ENCODE measurements at regions not wholly inside any gene's neighbourhood (a gene's known extent, or its start where the extent isn't known, plus 50 kb on each side); places are given as distances from the start of the nearest gene placed in this dataset.
"Not testable (repeated sequence)": the region's sequence is repeated elsewhere in the genome, so short reads cannot be mapped to it uniquely, and the experiment has no call there.

DNA sequence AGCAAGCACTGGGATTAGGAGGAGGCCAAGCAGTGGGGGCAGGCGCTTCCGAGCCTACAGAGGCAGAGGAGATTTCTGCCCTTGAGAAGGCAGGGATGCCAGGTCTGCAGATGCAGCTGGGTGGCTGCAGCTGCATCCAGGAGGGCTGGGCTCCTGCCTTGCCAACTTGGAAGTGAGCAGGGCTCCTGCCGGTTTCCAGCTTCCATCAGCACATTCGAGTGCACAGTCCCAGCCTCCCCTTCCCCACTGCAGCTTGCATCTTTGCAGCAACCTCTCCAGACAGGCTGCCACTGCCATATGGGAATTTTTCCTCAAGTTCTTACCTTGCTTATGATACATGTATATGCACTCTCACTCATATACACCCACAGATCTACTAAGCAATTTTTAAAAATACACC is 1234.3 kb upstream of the B3GALT2 start:
- H3K4me3 ChIP-seq: no peak overlapping the region
- ChIA-PET POLR2A (ENCODE audit: unreplicated experiment) (no interaction called here), CTCF (no interaction called here)
- H3K27ac ChIP-seq: no peak overlapping the region
- no peaks in the 10 kb centered on the region for H3K9me2 ChIP-seq (ENCODE audit: insufficient read depth)
- BruUV-seq (replicated peaks): no TSS peak
- intact Hi-C loops (cut with micrococcal nuclease; ENCODE audit: unreplicated experiment): no loop called here
- no peak for TF ChIP-seq EZH2 (IDR thresholded peaks at IDR 0.05; ENCODE audit: low read depth)
- TF ChIP-seq, protein P1, sequence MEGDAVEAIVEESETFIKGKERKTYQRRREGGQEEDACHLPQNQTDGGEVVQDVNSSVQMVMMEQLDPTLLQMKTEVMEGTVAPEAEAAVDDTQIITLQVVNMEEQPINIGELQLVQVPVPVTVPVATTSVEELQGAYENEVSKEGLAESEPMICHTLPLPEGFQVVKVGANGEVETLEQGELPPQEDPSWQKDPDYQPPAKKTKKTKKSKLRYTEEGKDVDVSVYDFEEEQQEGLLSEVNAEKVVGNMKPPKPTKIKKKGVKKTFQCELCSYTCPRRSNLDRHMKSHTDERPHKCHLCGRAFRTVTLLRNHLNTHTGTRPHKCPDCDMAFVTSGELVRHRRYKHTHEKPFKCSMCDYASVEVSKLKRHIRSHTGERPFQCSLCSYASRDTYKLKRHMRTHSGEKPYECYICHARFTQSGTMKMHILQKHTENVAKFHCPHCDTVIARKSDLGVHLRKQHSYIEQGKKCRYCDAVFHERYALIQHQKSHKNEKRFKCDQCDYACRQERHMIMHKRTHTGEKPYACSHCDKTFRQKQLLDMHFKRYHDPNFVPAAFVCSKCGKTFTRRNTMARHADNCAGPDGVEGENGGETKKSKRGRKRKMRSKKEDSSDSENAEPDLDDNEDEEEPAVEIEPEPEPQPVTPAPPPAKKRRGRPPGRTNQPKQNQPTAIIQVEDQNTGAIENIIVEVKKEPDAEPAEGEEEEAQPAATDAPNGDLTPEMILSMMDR (conservative IDR thresholded peaks at IDR 0.05): no peak
- H2AFZ ChIP-seq: no peak overlapping the region
- no peaks in the 10 kb centered on the region for H4K20me1 ChIP-seq (ENCODE audit: insufficient read depth)
- no peaks in the 10 kb centered on the region for H3K36me3 ChIP-seq (ENCODE audit: low read depth)
- H3F3A ChIP-seq (ENCODE audit: insufficient read depth, low read depth): no peaks in the 10 kb centered on the region
- no peaks in the 10 kb centered on the region for H3K4me1 ChIP-seq (replicated peaks; ENCODE audit: insufficient read depth)
- H3K9me3 ChIP-seq (ENCODE audit: insufficient read depth, low read depth): no peaks in the 10 kb centered on the region
- H3K79me2 ChIP-seq (ENCODE audit: low read depth): no peaks in the 10 kb centered on the region
- DNase-seq: no peak
- H3K4me2 ChIP-seq: no peak overlapping the region
- H3K27me3 ChIP-seq (ENCODE audit: insufficient read depth, low read depth): no peaks in the 10 kb centered on the region

DNA sequence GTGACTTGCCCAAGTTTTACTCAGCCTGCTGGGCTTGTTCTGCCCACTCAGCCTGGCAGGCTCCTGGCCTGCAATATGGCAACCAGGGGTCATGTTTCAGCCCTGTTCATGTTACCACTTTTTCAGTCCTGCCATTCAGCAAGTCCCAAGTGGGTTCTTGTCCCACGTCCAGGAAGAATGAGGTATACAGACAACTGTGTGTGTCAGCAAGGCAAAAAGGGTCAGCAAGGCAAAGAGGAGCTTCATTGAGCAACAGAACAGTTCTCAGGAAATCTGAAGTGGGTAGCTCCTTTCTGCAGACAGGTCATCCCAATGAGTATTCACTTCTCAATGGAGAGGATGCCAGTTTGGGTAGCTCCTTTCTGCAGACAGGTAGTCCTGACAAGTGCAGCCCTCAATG is 1233.3 kb upstream of the B3GALT2 start:
- Histone ChIP-seq H2AFZ (no peak overlapping the region), H3K36me3 (ENCODE audit: low read depth) (no peaks in the 10 kb centered on the region), H3K79me2 (ENCODE audit: low read depth) (no peaks in the 10 kb centered on the region), H3K4me2 (no peak overlapping the region), H3F3A (ENCODE audit: insufficient read depth, low read depth) (no peaks in the 10 kb centered on the region), H4K20me1 (ENCODE audit: insufficient read depth) (no peaks in the 10 kb centered on the region), H3K27ac (no peak overlapping the region), H3K4me1 (replicated peaks; ENCODE audit: insufficient read depth) (no peaks in the 10 kb centered on the region), H3K27me3 (ENCODE audit: insufficient read depth, low read depth) (no peaks in the 10 kb centered on the region), H3K4me3 (no peak overlapping the region), H3K9me2 (ENCODE audit: insufficient read depth) (no peaks in the 10 kb centered on the region), H3K9me3 (ENCODE audit: insufficient read depth, low read depth) (no peaks in the 10 kb centered on the region)
- TF ChIP-seq EZH2 (IDR thresholded peaks at IDR 0.05; ENCODE audit: low read depth): no peak
- TF ChIP-seq, protein P1 (conservative IDR thresholded peaks at IDR 0.05): no peak
- intact Hi-C loops (cut with micrococcal nuclease; ENCODE audit: unreplicated experiment): no loop called here
- no TSS peak for BruUV-seq (replicated peaks)
- CTCF ChIA-PET: no interaction called here
- POLR2A ChIA-PET (ENCODE audit: unreplicated experiment): no interaction called here
- DNase-seq: no peak

DNA sequence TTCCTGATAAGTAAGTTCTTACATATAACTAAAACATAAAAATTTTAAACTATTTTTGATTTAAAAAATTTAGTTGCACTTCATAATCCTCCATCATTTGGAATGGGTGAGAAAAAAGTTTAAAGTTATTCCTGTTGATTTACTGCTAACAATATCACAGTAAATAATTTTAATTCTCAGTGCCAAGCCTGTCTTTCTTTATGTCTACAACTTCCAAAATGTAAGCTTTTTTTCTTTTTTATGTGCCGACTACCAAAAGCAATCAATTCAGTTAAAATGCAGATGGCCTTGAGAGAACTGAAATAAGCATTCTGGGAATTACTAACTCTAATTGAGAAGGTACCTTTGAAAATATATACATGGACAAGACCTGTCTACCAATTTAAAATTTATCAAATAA is 1224.3 kb upstream of the B3GALT2 start:
- Histone ChIP-seq H3F3A (ENCODE audit: insufficient read depth, low read depth) (no peaks in the 10 kb centered on the region), H3K27me3 (ENCODE audit: insufficient read depth, low read depth) (no peaks in the 10 kb centered on the region), H3K9me2 (ENCODE audit: insufficient read depth) (no peaks in the 10 kb centered on the region), H3K79me2 (ENCODE audit: low read depth) (no peaks in the 10 kb centered on the region), H3K9me3 (ENCODE audit: insufficient read depth, low read depth) (no peaks in the 10 kb centered on the region), H4K20me1 (ENCODE audit: insufficient read depth) (no peaks in the 10 kb centered on the region), H3K4me1 (replicated peaks; ENCODE audit: insufficient read depth) (no peaks in the 10 kb centered on the region), H3K36me3 (ENCODE audit: low read depth) (no peaks in the 10 kb centered on the region), H3K27ac (no peak overlapping the region), H2AFZ (no peak overlapping the region), H3K4me2 (no peak overlapping the region), H3K4me3 (no peak overlapping the region)
- TF ChIP-seq, protein P1 (conservative IDR thresholded peaks at IDR 0.05): no peak
- no peak for TF ChIP-seq EZH2 (IDR thresholded peaks at IDR 0.05; ENCODE audit: low read depth)
- ChIA-PET CTCF (no interaction called here), POLR2A (ENCODE audit: unreplicated experiment) (no interaction called here)
- DNase-seq: no peak
- no TSS peak for BruUV-seq (replicated peaks)
- intact Hi-C loops (cut with micrococcal nuclease; ENCODE audit: unreplicated experiment): no loop called here

DNA sequence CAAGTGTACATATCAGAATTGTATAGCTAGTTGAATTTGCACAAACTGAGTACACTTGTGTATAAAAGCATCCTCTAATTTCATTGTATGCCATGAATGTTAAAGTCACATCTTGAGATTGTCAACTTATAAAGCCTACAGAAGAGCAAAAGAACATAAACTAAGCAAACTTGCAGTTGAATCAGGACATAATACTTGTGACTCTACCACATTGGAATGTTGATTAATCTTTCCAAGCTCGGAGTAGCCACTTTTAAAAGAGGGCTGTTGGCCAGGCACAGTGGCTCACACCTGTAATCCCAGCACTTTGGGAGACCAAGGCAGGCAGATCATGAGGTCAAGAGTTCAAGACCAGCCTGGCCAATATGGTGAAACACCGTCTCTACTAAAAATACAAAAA is 1220.8 kb upstream of the B3GALT2 start:
- H3K9me3 ChIP-seq (ENCODE audit: insufficient read depth, low read depth); H3K36me3 ChIP-seq (ENCODE audit: low read depth); DNase-seq; H3K4me3 ChIP-seq; H3K4me1 ChIP-seq (replicated peaks; ENCODE audit: insufficient read depth); H3K4me2 ChIP-seq; H3F3A ChIP-seq (ENCODE audit: insufficient read depth, low read depth); H3K9me2 ChIP-seq (ENCODE audit: insufficient read depth); H3K27me3 ChIP-seq (ENCODE audit: insufficient read depth, low read depth); H3K79me2 ChIP-seq (ENCODE audit: low read depth); H3K27ac ChIP-seq; intact Hi-C loops (cut with micrococcal nuclease; ENCODE audit: unreplicated experiment); CTCF ChIA-PET; BruUV-seq (replicated peaks); H4K20me1 ChIP-seq (ENCODE audit: insufficient read depth); H2AFZ ChIP-seq; POLR2A ChIA-PET (ENCODE audit: unreplicated experiment): not testable (repeated sequence)

All from PC-9 (cell line).